HG03354 (cell line): ENCODE measurements at regions not wholly inside any gene's neighbourhood (a gene's known extent, or its start where the extent isn't known, plus 50 kb on each side); places are given as distances from the start of the nearest gene placed in this dataset.
"Not testable (repeated sequence)": the region's sequence is repeated elsewhere in the genome, so short reads cannot be mapped to it uniquely, and the experiment has no call there.

Experiments
- ATAC-seq: cut with Tn5 transposase; IDR thresholded peaks from one replicate; pipeline ENCODE4 v1.9.1; 2021; ENCODE audit warnings: mild to moderate bottlenecking; ENCODE audit not compliant: unreplicated experiment, poor library complexity, severe bottlenecking

DNA sequence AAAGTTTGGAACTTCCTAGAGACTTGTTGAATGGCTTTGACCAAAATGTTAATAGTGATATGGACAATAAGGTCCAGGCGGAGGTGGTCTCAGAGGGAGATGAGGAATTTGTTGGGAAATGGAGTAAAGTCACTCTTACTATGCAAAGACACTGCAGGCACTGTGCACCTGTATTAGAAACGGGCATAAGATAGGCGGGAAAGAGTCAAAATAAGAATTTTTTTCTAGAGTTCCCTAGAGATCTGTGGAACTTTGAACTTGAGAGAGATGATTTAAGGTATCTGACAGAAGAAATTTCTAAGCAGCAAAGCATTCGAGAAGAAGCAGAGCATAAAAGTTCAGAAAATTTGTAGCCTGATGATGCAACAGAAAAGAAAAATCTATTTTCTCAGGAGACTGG lies 144.4 kb upstream of the C1QTNF3 start:
- not testable (repeated sequence) for ATAC-seq

DNA sequence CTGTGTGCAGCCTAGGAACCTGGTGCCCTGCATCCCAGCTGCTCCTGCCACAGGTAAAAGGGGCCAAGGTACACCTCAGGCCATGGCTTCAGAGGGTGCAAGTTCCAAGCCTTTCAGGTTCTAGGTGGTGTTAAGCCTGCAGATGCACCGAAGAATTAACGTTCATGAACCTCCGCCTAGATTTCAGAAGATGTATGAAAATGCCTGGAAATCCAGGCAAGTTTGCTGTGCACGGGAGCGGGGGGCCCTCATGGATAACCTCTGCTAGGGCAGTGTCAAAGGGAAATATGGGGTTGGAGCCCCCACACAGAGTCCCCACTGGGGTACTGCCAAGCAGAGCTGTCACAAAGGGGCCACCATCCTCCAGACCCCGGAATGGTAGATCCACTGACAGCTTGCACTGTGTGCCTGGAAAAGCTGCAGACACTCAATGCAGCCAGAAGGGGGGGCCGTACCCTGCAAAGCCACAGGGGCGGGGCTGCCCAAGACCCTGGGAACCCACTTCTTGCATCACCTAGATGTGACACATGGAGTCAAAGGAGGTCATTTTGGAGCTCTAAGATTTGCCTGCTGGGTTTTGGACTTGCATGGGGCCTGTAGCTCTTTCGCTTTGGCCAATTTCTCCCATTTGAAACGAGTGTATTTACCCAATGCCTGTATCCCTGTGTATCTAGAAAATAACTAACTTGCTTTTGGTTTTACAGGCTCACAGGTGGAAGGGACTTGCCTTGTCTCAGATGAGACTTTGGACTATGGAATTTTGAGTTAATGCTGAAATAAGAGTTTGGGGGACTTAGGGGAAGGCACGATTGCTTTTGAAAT lies 145.2 kb upstream of the C1QTNF3 start:
- not testable (repeated sequence) for ATAC-seq

DNA sequence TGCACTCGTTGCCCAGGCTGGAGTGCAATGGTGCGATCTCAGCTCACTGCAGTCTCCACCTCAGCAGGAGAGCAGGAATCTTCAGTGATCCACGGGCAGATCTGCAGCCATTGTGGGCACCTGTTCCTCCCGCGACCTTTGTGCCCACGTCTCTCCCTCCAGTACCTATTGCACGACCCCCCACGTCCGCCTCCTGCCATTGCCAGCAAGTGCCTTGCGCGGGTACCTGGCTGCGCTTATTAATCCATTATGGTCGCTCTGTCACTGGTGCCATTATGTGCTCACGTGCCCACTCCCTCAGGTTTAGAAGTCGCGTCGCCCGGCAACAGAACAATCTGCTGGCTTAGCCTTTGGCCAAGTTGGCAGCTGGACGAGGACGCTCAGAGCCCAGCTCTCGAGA lies 146.2 kb upstream of the C1QTNF3 start:
- not testable (repeated sequence) for ATAC-seq

DNA sequence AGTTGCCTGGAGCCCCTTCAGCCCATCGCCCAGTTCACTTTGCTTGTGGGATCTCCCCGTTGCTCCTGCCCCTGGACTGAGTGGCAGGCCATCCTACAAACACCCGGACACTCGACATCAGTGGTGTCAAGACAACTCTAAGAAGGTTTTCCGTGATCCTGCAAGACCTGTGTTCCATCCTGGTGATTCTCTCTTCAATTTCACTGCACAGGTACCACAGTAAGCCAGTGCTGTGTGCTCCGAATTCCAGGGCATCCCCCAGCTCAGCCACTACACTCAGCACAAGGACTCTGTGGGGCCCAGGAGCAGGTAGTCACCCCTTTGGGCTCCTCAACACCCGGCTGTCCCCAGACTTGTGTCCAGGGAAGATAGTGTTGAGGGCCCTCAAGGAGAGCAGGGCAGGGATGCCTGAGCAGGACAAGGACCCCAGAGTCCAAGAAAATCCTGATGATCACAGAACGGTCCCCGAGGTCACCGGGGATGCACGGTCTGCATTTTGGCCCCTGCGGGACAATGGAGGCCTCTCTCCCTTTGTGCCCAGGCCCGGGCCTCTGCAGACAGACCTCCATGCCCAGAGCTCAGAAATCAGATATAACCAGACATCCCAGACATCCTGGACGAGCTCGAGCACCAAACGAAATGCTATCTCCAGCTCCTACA lies 146.9 kb upstream of the C1QTNF3 start:
- not testable (repeated sequence) for ATAC-seq

DNA sequence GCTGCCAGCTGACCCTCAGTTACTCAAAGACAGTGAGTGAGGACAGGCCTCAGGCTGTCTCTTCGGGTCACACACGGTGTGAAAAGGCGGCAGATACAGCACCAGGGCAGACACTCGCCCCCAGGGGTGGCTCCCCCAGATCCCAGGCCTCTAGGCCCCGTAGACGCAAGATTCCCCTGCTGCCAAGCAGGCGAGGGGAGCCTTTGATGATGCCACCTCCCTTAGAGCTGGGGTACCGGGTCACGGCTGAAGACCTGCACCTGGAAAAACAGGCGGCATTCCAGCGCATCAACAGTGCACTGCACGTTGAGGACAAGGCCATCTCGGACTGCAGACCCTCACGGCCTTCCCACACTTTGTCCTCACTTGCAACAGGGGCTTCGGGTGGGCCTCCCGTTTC lies 147.5 kb upstream of the C1QTNF3 start:
- not testable (repeated sequence) for ATAC-seq

DNA sequence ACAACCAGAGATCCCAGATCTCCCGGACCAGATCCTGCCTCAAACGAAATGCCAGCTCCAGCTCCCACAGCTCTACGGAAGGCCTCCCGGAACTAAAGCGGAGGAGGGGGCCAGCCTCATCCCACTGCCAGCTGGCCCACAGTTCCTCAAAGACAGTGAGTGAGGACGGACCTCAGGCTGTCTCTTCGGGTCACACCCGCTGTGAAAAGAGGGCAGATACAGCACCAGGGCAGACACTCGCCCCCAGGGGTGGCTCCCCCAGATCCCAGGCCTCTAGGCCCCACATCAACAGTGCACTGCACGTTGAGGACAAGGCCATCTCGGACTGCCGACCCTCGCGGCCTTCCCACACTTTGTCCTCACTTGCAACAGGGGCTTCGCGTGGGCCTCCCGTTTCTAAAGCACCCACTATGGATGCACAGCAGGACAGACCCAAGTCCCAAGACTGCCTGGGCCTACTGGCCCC lies 148.3 kb upstream of the C1QTNF3 start:
- not testable (repeated sequence) for ATAC-seq

DNA sequence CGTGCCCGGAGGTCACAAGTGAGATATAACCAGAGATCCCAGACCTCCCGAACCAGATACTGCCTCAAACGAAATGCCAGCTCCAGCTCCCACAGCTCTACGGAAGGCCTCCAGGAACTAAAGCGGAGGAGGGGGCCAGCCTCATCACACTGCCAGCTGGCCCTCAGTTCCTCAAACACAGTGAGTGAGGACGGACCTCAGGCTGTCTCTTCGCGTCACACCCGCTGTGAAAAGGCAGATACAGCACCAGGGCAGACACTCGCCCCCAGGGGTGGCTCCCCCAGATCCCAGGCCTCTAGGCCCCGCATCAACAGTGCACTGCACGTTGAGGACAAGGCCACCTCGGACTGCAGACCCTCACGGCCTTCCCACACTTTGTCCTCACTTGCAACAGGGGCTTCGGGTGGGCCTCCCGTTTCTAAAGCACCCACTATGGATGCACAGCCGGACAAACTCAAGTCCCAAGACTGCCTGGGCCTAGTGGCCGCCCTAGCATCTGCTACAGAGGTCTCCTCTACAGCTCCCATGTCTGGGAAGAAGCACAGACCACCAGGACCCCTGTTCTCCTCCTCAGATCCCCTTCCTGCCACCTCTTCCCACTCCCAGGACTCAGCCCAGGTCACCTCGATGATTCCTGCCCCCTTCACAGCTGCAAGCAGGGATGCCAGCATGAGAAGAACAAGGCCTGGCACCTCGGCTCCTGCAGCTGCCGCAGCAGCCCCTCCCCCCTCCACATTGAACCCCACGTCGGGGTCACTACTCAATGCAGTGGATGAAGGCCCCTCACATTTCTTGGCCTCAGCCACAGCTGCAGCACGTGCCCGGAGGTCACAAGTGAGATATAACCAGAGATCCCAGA lies 149.3 kb upstream of the C1QTNF3 start:
- not testable (repeated sequence) for ATAC-seq

DNA sequence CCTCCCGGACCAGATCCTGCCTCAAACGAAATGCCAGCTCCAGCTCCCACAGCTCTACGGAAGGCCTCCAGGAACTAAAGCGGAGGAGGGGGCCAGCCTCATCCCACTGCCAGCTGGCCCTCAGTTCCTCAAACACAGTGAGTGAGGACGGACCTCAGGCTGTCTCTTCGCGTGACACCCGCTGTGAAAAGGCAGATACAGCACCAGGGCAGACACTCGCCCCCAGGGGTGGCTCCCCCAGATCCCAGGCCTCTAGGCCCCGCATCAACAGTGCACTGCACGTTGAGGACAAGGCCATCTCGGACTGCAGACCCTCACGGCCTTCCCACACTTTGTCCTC lies 149.9 kb upstream of the C1QTNF3 start:
- ATAC-seq, result not testable (repeated sequence)

DNA sequence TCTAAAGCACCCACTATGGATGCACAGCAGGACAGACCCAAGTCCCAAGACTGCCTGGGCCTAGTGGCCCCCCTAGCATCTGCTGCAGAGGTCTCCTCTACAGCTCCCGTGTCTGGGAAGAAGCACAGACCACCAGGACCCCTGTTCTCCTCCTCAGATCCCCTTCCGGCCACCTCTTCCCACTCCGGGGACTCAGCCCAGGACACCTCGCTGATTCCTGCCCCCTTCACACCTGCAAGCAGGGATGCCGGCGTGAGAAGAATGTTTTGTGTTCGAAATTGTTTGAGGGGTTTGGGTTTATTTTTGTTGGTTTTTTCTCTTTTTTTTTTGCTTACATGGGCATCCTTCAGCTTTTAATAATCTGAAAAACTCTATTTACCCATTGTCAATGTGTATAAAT lies 150.3 kb upstream of the C1QTNF3 start:
- not testable (repeated sequence) for ATAC-seq

DNA sequence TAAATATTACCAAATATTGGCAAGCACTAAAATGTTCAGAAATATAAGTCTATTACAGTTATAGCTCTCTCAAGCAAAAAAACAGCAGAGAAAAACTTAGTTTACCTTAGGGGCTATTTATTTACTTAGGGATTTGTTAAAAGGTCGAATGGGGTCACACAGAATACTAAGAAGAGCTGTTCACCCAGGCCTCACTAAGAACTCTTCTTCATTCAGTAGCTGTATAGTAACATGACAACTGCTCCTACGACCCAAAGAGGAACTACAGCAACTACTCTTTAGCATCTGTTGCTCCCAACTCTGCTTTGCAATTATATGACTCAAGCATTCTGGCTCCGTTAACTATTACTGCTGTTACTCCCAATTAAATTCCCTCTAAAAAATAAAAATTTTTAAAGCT lies 150.8 kb upstream of the C1QTNF3 start:
- not testable (repeated sequence) for ATAC-seq

DNA sequence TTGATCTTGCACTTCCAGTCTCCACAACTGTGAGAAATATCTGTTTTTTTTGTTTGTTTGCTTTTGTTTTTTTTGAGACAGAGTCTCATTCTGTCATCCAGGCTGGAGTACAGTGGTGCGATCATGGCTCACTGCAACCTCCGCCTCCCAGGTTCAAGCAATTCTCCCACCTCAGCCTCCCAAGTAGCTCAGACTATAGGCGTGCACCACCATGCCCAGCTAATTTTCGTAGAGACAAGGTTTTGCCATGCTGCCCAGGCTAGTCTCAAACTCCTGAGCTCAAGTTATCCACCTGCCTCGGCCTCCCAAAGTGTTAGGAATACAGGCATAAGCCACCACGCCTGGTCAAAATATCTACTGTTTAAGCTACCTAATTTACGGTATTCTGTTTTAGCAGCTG lies 153.1 kb upstream of the C1QTNF3 start:
- ATAC-seq, result not testable (repeated sequence)

DNA sequence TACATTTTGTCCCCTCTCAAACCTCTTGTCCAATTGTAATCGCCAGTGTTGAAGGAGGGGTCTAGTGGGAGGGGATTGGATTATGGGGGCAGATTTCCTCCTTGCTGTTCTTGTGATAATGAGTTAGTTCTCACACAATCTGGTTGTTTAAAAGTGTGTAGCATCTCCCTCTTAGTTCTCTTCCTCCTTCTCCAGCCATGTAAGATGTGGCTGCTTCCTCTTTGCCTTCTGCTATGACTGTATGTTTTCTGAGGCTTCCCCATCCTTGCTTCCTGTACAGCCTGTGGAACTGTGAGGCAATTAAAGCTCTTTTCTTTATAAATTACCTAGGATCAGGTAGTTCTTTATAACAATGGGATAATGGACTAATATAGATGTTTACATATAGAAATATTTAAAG lies 162.3 kb upstream of the C1QTNF3 start:
- ATAC-seq, result not testable (repeated sequence)

DNA sequence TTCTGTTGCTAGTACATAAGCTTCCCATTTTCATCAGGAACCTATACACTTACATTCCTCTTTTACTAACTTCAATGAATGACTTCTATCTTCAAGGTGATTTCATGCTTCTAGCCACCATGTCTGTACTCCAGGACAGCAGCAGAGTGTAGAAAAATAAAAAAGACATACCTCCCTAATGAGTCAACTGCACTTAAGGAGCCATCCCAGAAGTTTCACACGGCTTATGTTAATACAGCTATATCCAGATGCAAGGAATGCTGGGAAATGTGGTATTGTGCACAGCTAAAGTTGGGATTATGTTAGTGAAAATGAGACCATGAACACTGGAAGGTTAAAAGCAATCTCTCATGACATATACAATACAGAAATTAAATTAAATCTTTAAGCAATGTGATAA lies 174.4 kb upstream of the C1QTNF3 start:
- ATAC-seq, result not testable (repeated sequence)

DNA sequence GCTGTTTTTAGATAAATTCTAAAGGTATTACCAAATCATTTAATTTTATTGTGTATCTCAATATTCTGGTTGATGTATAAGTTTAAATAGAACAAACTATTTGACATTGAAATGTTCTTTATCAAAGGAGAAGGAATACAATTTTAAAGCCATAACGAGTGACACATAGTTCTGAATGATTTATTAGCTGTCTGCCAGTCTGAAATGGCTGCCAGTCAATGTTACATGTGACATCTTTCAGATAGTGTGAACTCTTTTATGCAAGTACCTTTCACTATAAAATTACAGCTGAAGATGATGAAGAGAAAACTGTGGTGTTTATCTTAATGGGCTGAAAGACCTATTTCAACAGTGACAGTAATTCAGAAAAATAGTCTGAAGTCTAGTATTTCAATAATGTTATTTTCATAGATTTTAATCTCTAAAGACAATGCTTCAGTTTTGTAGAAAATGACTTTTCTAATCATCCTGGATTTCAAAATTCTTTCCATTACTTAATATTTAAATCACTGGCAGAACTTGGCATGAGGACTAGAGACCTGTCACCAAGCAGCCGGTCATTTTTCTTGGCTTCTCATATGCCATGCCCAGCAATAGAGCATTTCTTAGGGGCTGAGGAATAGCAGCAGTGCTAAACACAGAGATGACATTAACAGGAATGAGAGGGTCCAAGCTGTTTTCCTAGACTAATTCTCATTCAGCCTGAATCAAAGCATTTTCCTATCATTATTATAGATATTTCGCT lies 178.5 kb upstream of the C1QTNF3 start:
- not testable (repeated sequence) for ATAC-seq

DNA sequence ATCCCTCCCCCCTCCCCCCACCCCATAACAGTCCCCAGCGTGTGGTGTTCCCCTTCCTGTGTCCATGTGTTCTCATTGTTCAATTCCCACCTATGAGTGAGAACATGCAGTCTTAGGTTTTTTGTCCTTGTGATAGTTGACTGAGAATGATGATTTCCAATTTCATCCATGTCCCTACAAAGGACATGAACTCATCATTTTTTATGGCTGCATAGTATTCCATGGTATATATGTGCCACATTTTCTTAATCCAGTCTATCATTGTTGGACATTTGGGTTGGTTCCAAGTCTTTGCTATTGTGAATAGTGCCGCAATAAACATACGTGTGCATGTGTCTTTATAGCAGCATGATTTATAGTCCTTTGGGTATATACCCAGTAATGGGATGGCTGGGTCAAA lies 180.1 kb upstream of the C1QTNF3 start:
- ATAC-seq, result not testable (repeated sequence)

DNA sequence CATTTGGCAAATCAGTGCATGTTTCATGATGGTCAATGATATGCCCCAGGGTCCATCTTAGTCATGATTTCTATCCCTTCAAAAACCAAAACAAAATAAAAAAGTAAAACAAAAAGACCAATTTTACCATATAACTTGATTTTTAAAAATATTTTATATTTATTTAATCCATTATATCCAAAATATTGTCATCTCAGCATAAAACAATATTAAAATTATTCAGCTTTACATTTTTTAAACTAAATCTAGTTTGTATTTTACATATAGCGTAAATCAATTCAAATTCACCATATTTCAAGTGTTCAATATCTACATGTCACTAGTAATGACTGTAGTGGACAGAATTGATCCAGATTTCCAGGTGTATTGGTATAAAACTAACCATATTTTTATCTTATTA lies 187.4 kb upstream of the C1QTNF3 start:
- not testable (repeated sequence) for ATAC-seq

DNA sequence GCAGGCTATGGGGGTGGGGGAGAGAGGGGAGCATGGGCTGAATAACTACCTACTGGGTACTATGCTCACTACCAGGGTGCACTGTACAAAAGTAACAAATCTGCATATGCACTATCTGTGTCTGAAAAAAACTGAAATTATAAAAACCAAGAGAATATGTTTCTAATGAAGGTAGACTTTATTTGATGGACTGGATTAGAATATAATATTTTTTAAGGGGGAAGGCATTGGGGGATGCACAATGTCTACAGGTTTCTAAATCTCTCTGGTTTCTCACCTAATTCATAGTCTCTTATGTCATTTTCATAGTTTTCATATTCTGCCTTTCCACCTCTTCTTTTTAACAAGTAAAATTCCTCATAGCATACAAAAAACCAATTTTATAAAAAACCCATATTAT lies 200.8 kb upstream of the C1QTNF3 start:
- ATAC-seq, result not testable (repeated sequence)

DNA sequence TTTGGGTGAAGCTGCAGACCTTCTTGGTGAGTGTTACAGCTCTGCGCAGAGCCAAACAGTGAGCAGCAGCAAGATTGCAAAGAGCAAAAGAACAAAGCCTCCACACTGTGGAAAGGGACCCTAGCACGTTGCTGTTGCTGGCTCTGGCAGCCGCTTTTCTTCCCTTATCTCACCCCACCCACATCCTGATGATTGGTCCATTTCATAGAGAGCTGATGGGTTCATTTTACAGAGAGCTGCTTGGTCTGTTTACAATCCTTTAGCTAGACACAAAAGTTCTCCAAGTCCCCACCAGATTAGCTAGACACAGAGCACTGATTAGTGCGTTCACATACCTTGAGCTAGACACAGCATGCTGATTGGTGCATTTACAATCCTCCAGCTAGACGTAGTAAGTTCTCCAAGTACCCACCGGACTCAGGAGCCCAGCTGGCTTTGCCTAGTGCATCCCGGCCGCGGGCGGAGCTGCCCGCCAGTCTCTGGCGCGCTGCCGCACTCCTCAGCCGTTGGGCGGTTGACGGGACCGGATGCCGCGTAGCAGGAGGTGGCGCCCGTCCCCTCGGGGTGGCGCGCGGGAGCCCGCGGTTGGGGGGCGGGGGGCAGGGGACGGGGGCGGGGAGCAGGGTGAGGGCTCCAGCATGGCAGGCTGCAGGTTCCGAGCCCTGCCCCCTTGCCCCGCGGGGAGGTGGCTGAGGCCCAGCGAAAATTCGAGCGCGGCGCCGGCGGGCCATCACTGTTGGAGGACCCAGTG lies 201.4 kb upstream of the C1QTNF3 start:
- ATAC-seq, result not testable (repeated sequence)

DNA sequence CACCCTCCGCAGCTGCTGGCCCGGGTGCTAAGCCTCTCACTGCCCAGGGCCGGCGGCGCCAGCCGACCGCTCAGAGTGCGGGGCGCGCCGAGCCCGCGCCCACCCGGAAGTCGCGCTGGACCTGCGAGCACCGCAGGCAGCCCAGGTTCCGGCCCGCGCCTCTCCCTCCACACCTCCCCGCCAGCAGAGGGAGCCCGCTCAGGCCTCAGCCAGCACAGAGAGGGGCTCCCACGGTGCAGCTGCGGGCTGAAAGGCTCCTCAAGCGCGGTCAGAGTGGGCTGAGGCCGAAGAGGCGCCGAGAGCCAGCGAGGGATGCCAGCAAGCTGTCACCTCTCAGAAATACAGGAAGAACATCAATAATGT lies 202.0 kb upstream of the C1QTNF3 start:
- ATAC-seq, result not testable (repeated sequence)
